ENCODE measurements at regions not wholly inside any gene's neighbourhood (a gene's known extent, or its start where the extent isn't known, plus 50 kb on each side); places are given as distances from the start of the nearest gene placed in this dataset.
"Not testable (repeated sequence)": the region's sequence is repeated elsewhere in the genome, so short reads cannot be mapped to it uniquely, and the experiment has no call there.

GRCh38 chr1:87404296-87404695 lies 75.6 kb downstream of the LMO4 start:
- TF ChIP-seq CTCF (IDR thresholded peaks at IDR 0.05; ENCODE audit: insufficient read depth, low read length), result no peak
- no peak overlapping the region for H3K4me3 ChIP-seq (ENCODE audit: low read depth, low read length)
- no peak for DNase-seq (ENCODE audit: low read depth)

DNA sequence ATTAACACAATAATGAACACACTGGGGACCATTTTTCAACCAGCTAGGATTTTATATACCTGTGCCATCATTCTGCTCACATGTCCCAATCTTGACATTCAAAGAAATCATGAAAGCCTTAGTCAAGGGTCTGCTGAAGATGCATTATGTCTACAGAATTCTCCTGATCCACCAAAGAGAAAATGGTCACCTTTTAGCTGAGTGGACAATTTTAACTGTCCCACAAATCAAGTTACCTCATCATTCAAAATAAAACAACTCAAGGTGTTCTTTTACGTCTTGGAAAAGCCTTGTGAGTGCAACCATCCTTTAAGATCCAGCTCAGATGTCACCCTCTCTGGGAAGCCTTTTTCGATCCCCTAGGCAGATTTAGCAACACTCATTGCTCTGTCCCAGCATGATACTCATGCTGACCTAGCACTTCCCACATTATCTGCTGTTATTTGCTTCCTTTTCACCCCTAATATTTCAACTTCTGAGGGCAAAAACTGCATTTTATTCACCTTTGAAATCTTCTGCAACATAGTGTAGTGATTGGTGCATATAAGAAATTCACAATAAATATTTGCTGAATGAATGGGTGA lies 80.1 kb downstream of the LMO4 start:
- no peak for TF ChIP-seq CTCF (IDR thresholded peaks at IDR 0.05; ENCODE audit: insufficient read depth, low read length)
- no peak overlapping the region for H3K4me3 ChIP-seq (ENCODE audit: low read depth, low read length)
- no peak for DNase-seq (ENCODE audit: low read depth)

DNA sequence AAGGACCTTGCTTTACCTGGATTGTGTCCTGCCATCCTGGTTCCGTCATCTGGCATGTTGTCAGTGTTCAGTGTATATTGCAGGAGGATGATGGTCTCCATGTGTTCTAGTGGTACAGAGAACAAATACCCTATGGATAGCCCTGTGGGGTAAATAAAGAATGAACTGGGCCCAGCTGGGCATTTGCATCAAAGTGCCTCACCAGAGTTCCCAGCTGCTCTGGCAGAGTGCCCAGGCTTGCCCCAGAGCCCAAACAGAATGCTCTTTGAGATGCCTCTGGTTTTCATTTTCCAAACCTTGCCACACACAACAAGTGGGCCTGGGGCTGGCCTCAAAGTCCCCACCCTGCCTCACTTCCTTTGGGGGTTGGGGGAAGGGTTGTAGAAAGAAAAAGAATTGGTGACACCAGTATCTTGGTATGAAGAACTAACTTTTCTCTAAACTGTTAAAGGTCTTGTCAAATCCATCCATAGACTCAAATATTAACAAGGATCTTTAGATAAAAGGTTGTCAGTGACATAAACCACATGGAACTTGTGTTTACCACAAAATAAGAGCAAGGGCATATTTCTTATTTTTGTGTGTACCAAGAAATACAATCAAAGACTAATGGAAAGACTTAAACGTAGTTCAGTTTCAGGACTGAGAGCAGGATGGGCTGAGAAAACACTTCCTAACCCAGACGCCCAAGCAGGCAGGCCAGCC lies 82.2 kb downstream of the LMO4 start:
- DNase-seq (ENCODE audit: low read depth), result no peak
- no peak overlapping the region for H3K4me3 ChIP-seq (ENCODE audit: low read depth, low read length)
- no peak for TF ChIP-seq CTCF (IDR thresholded peaks at IDR 0.05; ENCODE audit: insufficient read depth, low read length)

DNA sequence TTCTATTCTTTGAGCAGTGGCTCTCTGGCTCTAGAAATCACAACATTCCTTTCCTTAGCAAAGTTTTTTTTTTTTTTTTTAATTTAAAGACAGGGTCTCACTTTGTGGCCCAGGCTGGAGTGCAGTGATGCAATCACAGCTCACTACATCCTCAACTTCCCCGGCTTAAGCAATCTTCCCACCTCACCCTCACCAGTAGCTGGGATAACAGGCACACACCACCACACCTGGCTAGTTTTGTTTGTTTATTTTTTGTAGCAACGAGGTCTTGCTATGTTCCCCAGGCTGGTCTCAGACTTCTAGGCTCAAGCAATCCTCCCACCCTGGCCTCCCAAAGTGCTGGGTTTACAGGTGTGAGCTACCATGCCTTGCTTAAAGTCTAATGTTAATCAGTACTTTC lies 85.2 kb downstream of the LMO4 start:
- not testable (repeated sequence) for DNase-seq (ENCODE audit: low read depth); H3K4me3 ChIP-seq (ENCODE audit: low read depth, low read length)

- H3K4me3 ChIP-seq (ENCODE audit: low read depth, low read length), result no peak overlapping the region
- DNase-seq (ENCODE audit: low read depth), result no peak
- no peak for TF ChIP-seq CTCF (IDR thresholded peaks at IDR 0.05; ENCODE audit: insufficient read depth, low read length)
Observed at GRCh38 chr1:87418048-87418447, 89.4 kb downstream of the LMO4 start.

DNA sequence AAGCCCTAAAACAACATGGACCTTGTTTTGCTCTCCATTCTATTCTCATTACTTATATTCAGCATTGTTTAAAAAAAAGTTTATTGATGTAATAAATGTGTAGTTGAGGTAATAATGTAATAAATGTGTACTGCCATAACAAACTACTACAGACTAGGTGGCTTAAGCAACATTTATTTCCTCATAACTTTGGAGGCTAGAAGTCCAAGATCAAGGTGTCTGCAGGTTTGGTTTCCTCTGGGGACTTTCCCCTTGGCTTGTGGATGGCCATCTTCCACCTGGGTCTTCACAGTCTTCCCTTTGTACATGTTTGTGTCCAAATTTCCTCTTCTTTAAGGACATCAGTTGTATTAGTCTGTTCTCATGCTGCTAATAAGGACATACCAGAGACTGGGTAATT lies 93.1 kb downstream of the LMO4 start:
- no peak for DNase-seq (ENCODE audit: low read depth)
- no peak overlapping the region for H3K4me3 ChIP-seq (ENCODE audit: low read depth, low read length)
- no peak for TF ChIP-seq CTCF (IDR thresholded peaks at IDR 0.05; ENCODE audit: insufficient read depth, low read length)

DNA sequence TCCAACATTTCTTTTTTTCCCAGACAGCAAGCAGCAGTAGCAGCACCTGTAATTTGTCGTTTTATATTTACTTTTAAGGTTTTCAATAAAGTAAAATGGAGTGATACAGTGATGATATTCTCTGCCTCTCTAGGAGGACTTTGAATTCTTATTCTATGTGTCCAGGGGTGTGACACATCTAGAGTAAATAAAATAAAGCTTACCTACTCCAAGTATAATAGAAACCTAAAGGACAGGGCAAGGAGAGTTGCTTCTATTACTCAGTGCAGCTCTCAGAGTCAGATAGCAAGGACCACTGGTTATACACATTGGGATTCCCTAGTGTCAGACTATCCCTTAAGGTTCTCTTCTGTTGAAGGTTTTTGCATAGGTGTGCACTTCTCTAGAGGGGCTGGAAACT lies 95.9 kb downstream of the LMO4 start:
- no peak for DNase-seq (ENCODE audit: low read depth)
- no peak for TF ChIP-seq CTCF (IDR thresholded peaks at IDR 0.05; ENCODE audit: insufficient read depth, low read length)
- H3K4me3 ChIP-seq (ENCODE audit: low read depth, low read length), result no peak overlapping the region
